ENCODE measurements at regions not wholly inside any gene's neighbourhood (a gene's known extent, or its start where the extent isn't known, plus 50 kb on each side); places are given as distances from the start of the nearest gene placed in this dataset.
A peak's percentile ranks its signal among the peaks of the same experiment; 100 is the strongest.

DNA sequence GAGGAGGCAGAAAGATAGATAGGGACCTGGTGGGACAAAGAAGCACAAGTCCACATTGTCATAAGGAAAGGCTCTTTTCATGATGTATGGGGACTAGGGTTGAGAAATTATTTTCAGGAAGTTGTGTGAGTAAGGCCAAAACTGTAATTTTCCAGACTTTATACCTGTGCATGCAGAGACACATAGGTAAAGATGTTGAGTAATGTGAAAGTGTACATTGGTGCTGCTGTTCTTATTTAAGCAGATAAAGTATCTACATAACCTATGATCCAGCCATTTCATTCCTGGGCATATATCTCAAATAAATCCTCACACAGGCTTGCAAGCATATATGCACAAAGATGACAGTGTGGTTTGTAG is 332.2 kb downstream of the DUSP6 start:
- DNase-seq (ENCODE audit: low read depth in 2 of 3, low spot score in 2 of 3) = no peak

DNA sequence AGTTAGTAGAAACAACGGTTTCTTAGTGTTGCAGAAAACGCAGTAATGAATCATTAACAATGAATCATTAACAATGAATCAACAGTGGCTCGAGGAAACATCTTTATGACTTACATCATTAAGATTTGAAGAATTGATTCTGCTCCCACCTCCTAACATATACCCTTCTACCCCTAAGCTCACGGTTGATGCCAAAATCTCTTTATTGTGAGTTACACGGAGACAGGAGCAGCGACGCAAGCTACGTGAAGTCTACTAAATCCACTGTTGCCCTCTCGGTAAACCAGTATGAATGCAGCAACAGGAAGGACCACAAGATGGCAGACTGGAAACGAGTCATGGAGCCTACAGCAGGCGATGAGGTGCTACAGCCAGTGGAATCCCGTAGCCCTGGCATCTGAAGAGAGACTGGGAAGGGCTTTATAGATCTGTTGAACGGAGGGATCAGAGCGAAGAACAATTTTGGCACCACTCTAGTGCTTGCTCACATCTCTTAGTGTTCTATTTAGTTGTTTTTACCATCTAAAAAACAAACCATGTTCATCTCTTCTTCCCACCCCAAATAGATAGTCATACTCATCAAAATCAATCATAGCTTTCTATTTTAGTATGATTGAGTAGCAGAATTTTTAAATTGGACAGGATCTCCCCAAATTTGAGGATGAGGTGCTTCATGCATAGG is 332.7 kb downstream of the DUSP6 start:
- DNase-seq (ENCODE audit: low read depth in 2 of 3, low spot score in 2 of 3) = peak in 2 of 3 experiments; percentile 45 to 50

GRCh38 chr12:89016970-89017778 is 335.1 kb downstream of the DUSP6 start:
- no peak for DNase-seq (ENCODE audit: low read depth in 2 of 3, low spot score in 2 of 3)

DNA sequence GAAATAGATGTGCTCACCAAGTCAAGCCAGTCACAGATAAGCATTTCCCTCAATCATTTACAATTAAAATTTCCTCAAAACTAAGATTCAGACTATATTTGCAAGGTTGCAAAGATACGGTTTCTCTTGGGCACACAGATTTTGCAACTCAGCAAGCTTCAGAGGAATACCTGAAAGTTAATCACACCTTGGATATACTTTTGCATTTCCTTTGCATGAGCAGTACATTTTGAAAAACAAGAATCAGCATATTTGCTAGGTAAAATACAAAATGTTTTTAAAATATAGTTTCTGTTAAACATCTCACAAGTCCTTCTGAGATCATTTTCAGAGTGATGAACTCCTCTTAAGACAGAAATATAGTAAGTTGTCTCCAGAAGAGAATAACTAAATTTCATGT is 336.9 kb downstream of the DUSP6 start:
- no peak for DNase-seq (ENCODE audit: low read depth in 2 of 3, low spot score in 2 of 3)

DNA sequence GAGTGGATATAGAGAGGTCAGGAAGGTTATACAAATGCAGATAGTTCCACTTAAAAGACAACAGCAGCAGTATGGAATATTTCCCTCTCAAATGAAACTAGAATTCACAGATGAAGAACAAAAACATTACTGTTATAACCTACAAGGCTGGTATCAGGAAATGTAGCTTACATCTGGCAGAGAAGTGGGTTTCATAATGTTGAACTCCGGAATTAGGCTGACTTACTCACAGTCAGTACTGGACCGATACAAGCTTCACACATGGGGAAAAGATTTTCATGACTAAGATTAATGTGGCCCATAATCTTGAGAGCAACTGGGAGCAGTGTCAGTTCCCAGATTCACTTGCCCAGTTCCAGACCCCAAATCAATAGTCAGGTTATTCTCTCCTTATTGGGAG is 353.9 kb downstream of the DUSP6 start:
- DNase-seq (ENCODE audit: low read depth in 2 of 3, low spot score in 2 of 3) = no peak

- no peak for DNase-seq (ENCODE audit: low read depth in 2 of 3, low spot score in 2 of 3)
These were observed 356.0 kb downstream of the DUSP6 start for GRCh38 chr12:88996200-88996788.

GRCh38 chr12:88994971-88995370 is 357.3 kb downstream of the DUSP6 start:
- no peak for DNase-seq (ENCODE audit: low read depth in 2 of 3, low spot score in 2 of 3)

GRCh38 chr12:88994537-88994936 is 357.8 kb downstream of the DUSP6 start:
- DNase-seq (ENCODE audit: low read depth in 2 of 3, low spot score in 2 of 3) = no peak

DNA sequence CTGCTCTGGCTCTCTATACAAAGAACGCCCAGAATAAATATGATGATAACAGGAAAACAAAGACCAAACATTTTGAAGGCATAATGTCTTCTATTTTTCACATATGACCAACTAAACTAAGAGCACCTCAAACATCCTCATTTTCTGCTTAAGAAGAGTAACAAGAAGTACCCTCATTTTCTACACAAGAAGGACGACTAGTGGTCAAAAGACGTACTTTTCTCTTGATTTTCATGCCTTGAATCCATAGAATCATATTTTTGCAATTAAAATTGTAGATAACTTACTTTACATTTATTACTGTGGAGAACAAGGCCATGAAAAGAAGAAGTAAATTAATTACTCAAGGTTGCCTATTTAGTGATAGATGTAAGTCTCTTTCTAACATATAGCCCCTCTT is 358.6 kb downstream of the DUSP6 start:
- no peak for DNase-seq (ENCODE audit: low read depth in 2 of 3, low spot score in 2 of 3)

DNA sequence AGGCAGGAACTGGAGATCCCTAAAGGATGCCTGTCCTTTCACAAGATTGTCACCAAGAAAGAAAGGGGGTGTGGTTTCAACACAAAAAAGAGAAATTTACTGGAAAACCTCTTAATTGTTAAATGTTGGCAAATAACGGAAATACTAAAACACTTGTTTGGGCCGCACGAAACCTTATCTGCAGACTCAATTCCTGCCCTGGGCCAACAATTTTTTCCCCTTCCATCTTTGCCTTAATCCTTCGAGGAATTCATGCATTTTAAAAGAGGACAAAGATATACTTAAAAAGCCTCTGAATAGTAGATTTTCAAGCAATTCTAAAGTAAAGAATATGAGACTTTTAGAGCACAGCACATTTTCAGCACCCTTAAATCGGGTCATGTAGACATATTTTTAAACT is 366.2 kb downstream of the DUSP6 start:
- no peak for DNase-seq (ENCODE audit: low read depth in 2 of 3, low spot score in 2 of 3)

- no peak for DNase-seq (ENCODE audit: low read depth in 2 of 3, low spot score in 2 of 3)
These were observed 366.7 kb downstream of the DUSP6 start for GRCh38 chr12:88985631-88986030.

GRCh38 chr12:88985011-88985410 is 367.3 kb downstream of the DUSP6 start:
- DNase-seq (ENCODE audit: low read depth in 2 of 3, low spot score in 2 of 3) = no peak

DNA sequence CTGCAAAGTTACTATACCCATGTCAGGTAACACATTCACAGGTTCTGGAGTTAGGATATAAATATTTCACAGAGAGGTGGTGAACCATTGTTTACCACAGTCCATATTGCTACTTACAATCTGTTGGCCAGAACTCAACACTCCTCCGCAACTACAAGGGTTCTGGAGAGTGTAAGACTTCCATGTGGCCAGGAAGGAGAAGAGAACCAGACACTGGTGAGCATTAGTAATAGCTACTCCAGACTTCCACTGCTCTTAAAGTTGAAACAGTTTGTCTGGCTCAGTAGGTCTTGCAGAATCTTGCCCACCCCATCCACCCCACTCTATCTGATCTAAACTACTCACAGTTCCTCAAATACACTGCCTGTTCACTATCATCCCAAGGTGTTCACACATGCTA is 369.6 kb downstream of the DUSP6 start:
- DNase-seq (ENCODE audit: low read depth in 2 of 3, low spot score in 2 of 3) = no peak

- no peak for DNase-seq (ENCODE audit: low read depth in 2 of 3, low spot score in 2 of 3)
These were observed 375.2 kb downstream of the DUSP6 start for GRCh38 chr12:88977115-88977514.

- DNase-seq (ENCODE audit: low read depth in 2 of 3, low spot score in 2 of 3) = no peak
These were observed 378.3 kb downstream of the DUSP6 start for GRCh38 chr12:88973998-88974397.

DNA sequence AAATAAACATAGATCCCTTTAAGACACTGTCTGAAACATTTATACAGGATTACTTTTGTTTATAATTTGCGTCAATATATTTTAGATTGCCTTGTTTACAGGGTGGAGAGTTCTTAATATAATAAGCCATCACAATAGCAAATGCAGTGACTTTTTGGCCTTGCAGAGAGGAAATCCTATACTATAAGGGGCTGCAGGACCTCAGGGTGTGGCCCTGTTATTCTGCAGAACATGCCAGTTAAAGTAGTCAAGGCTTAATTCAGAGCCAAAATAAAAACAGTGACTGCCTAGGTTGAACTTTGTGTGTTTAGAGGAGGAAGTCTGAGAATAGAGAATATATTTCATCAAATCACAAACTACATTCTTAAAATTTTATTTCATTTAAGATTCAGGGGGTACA is 381.6 kb downstream of the DUSP6 start:
- no peak for DNase-seq (ENCODE audit: low read depth in 2 of 3, low spot score in 2 of 3)

DNA sequence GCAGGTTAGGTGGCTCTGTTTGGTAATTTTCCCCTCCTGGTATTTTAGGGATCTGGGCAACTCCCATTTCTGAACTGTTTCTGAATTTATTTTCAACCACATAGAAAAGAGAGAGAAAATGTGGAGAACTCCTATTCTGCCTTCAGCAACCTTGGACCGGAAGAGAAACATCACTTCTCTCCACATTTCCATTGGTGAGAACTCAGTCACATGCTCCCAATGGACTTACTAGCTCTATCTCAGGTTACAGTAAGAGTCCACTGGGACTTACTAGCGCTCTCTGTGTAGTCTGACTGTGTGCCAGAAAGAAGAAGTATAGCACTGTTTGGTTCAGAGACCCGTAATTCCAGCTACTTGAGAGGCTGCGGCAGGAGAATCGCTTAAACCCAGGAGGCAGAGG is 383.2 kb downstream of the DUSP6 start:
- no peak for DNase-seq (ENCODE audit: low read depth in 2 of 3, low spot score in 2 of 3)

DNA sequence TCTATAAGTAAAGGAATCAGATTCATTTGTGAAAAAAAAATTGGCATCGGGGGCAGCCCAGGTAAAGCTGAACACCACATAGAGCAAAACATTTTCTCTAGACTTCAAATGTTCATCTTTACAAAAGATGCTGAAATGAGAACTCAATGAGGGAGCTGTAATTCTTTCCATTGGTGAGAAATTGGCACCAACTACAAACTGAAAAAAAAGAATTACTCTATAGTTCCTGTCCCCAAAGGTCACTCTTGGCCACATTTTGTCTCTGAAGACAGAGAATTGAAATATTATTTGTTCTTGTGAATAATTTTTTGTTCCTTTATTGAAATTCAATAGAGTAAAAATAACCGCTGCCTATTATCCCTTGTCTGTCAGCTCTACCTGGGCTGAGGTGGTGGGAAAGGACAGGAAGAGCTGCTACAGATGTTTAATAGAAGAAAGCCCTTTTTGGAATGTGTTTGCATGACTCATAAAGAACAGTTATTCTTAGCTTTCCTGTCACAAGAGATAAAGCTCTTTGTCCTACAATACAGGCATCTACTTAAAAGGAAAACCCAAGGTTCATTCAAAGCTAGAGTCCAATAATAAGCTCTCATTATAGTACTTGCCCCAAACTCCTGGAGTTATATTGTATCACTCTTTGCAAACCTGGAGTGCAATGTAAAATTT is 380.1 kb upstream of the KITLG start:
- no peak for DNase-seq (ENCODE audit: low read depth in 2 of 3, low spot score in 2 of 3)

DNA sequence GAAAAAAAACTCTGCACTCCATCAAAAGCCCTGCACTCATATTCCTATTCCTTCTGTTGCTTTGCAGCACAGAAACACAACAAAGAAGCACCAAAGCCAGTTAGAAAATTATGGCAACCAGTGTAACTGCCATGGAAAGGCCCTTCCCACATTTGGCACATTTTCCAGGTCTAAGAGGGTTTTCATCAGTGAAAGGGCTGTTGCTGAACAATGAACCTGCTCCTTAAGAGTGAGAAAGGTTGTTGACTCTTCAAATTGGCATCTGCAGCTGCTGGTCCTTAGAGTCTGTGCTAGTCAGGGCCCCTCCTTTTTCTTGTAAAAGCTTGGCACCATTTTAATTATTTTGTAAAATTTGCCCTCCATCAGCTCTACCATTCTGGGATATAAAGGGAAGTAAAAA is 378.7 kb upstream of the KITLG start:
- DNase-seq (ENCODE audit: low read depth in 2 of 3, low spot score in 2 of 3) = no peak

- no peak for DNase-seq (ENCODE audit: low read depth in 2 of 3, low spot score in 2 of 3)
These were observed 377.9 kb upstream of the KITLG start for GRCh38 chr12:88958153-88958552.

DNA sequence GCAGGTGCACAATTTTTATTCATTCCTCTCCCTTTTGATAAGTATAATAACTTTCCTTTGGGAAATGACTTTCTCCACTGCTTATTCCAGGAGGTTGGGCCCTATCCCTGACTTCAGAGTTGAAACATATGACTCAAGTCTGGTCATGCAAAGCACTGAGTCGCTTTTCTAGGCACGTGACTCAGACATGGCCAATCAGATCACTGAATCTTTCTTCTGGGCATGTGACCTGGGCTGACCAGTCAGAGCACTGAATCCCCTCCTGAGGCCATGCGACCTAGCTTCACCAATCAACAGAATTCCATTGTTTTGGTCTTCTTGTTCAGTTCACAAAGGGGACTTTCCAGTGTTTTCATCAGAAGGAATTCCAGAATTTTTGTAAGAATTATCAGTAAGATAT is 377.1 kb upstream of the KITLG start:
- no peak for DNase-seq (ENCODE audit: low read depth in 2 of 3, low spot score in 2 of 3)

GRCh38 chr12:88955531-88955930 is 375.3 kb upstream of the KITLG start:
- no peak for DNase-seq (ENCODE audit: low read depth in 2 of 3, low spot score in 2 of 3)
